A549 (cell line): ENCODE measurements at regions not wholly inside any gene's neighbourhood (a gene's known extent, or its start where the extent isn't known, plus 50 kb on each side); places are given as distances from the start of the nearest gene placed in this dataset.

ENCODE experiments used
- ATAC-seq, 2 experiments: fragments of 200-7000 bp in 1 of 2; fragments of >200 bp in 1 of 2; cut with Nextera tagmentation in 1 of 2; cut with Tn5 transposase in 1 of 2; 3 replicates each; pipeline versions ENCODE4 v1.8.0 to v1.9.1; 2018 to 2020; ENCODE audit warnings: mild to moderate bottlenecking in 1 of 2, moderate library complexity in 1 of 2
- CTCF ChIA-PET: fragments of 300-600 bp; sonication (Branson Sonifier 250); formaldehyde crosslinking; extraction: SDS; loops from one replicate; lab custom pipeline; 2021; ENCODE audit warnings: antibody characterized with exemption, inconsistent platforms; lab: Yijun Ruan, JAX
- POLR2A ChIA-PET: fragments of 350-600 bp; formaldehyde crosslinking; extraction: SDS; loops from one replicate; lab custom pipeline; 2021; ENCODE audit warnings: antibody characterized with exemption, inconsistent platforms; lab: Yijun Ruan, JAX
- DNase-seq, 2 experiments: peaks; one replicate each; pipeline versions ENCODE4 v3.0.0 to v3.0.0-alpha.2; 2011 to 2016; ENCODE audit warnings: low read depth in 1 of 2, low spot score in 1 of 2
- FAIRE-seq: peaks from 2 replicates; lab custom pipeline; 2011; peaks lifted over from hg19 to GRCh38; lab: Jason Lieb, UNC
- H3K27ac ChIP-seq, 2 experiments: fragments of >200 bp; sonication (Bioruptor Twin); formaldehyde crosslinking; 3 replicates each; pipeline ENCODE4 v1.5.1; 2016 to 2017
- H3K4me1 ChIP-seq: fragments of >200 bp; sonication (Bioruptor Twin); formaldehyde crosslinking; 3 replicates; pipeline ENCODE4 v1.6.1; 2016
- H3K4me2 ChIP-seq: fragments of >200 bp; sonication (Bioruptor Twin); formaldehyde crosslinking; 3 replicates; pipeline ENCODE4 v1.6.1; 2016
- H3K4me3 ChIP-seq: fragments of >200 bp; sonication (Bioruptor Twin); formaldehyde crosslinking; 3 replicates; pipeline ENCODE4 v1.5.1; 2016
- H3K9me3 ChIP-seq: fragments of >200 bp; sonication (Bioruptor Twin); formaldehyde crosslinking; 3 replicates; pipeline ENCODE4 v1.6.1; 2016
- ATOH8 ChIP-seq: fragments of 250-450 bp; sonication (Bioruptor Pico); IDR thresholded peaks from 2 replicates; pipeline ENCODE4 v1.5.0; 2020; ENCODE audit warnings: low read depth, mild to moderate bottlenecking, moderate library complexity
- BHLHE40 ChIP-seq: IDR thresholded peaks from 2 replicates; pipeline ENCODE4 v1.6.1; 2012; ENCODE audit warnings: low read depth, low read length, inconsistent platforms
- CBX8 ChIP-seq: fragments of 200-600 bp; sonication (generic); IDR thresholded peaks from 2 replicates; pipeline ENCODE4 v1.6.1; 2016
- CEBPB ChIP-seq, 2 experiments: fragments of >200 bp in 1 of 2; sonication (Bioruptor Twin) in 1 of 2; formaldehyde crosslinking in 1 of 2; IDR thresholded peaks; 2 replicates each; pipeline ENCODE4 v1.6.1; 2012 to 2016
- CHD4 ChIP-seq: fragments of 200-600 bp; sonication (generic); IDR thresholded peaks from 2 replicates; pipeline ENCODE4 v1.6.1; 2016; ENCODE audit warnings: antibody characterized with exemption, mild to moderate bottlenecking, borderline replicate concordance
- E2F6 ChIP-seq: IDR thresholded peaks from 2 replicates; pipeline ENCODE4 v1.6.1; 2012; ENCODE audit warnings: low read depth, borderline replicate concordance
- EHF ChIP-seq: fragments of 250-450 bp; sonication (Bioruptor Pico); IDR thresholded peaks from 2 replicates; pipeline ENCODE4 v1.5.0; 2020; ENCODE audit warnings: mild to moderate bottlenecking
- EP300 ChIP-seq, 2 experiments: fragments of >200 bp; sonication (Bioruptor Twin); formaldehyde crosslinking; IDR thresholded peaks; 2 replicates in 1 of 2; 3 replicates in 1 of 2; pipeline ENCODE4 v1.6.1; 2016 to 2017
- FOSB ChIP-seq: fragments of 250-450 bp; sonication (Bioruptor Pico); IDR thresholded peaks from 2 replicates; pipeline ENCODE4 v1.5.0; 2020; ENCODE audit warnings: mild to moderate bottlenecking, moderate library complexity
- GATA3 ChIP-seq: IDR thresholded peaks from 2 replicates; pipeline ENCODE4 v1.6.1; 2012; ENCODE audit warnings: borderline replicate concordance
- HDAC2 ChIP-seq: fragments of 200-600 bp; sonication (generic); IDR thresholded peaks from 2 replicates; pipeline ENCODE4 v1.6.1; 2016
- HEYL ChIP-seq: fragments of 250-450 bp; sonication (Bioruptor Pico); IDR thresholded peaks from 2 replicates; pipeline ENCODE4 v1.8.0; 2021; ENCODE audit warnings: mild to moderate bottlenecking, moderate library complexity
- HMGXB4 ChIP-seq: fragments of 250-450 bp; sonication (Bioruptor Pico); IDR thresholded peaks from 2 replicates; pipeline ENCODE4 v1.5.0; 2021; ENCODE audit warnings: mild to moderate bottlenecking, moderate library complexity, borderline replicate concordance
- KDM5A ChIP-seq: fragments of 200-600 bp; sonication (generic); IDR thresholded peaks from 2 replicates; pipeline ENCODE4 v1.6.1; 2016; ENCODE audit warnings: antibody characterized with exemption, mild to moderate bottlenecking
- MAX ChIP-seq: IDR thresholded peaks from 2 replicates; pipeline ENCODE4 v1.6.1; 2012
- MYC ChIP-seq: IDR thresholded peaks from 2 replicates; pipeline ENCODE4 v1.6.1; 2012; ENCODE audit warnings: mild to moderate bottlenecking, inconsistent platforms, low read length, improper control_type of control experiment, borderline replicate concordance
- NFE2L2 ChIP-seq: fragments of 150-350 bp; conservative IDR thresholded peaks from 2 replicates; pipeline ENCODE4 v1.6.1; 2014; ENCODE audit warnings: low read length
- NR3C1 ChIP-seq: fragments of >200 bp; sonication (Bioruptor Twin); formaldehyde crosslinking; IDR thresholded peaks from 3 replicates; pipeline ENCODE4 v1.6.1; 2017
- POLR2AphosphoS2 ChIP-seq: conservative IDR thresholded peaks from 2 replicates; pipeline ENCODE4 v1.6.1; 2012; ENCODE audit warnings: low read length, improper control_type of control experiment, inconsistent platforms
- RNF2 ChIP-seq: fragments of 200-600 bp; sonication (generic); IDR thresholded peaks from 2 replicates; pipeline ENCODE4 v1.6.1; 2016; ENCODE audit warnings: low read depth, mild to moderate bottlenecking, antibody characterized with exemption, moderate library complexity, borderline replicate concordance
- SREBF2 ChIP-seq: fragments of 450-650 bp; IDR thresholded peaks from 2 replicates; pipeline ENCODE4 v1.6.1; 2014; ENCODE audit warnings: mild to moderate bottlenecking, moderate library complexity
- TFCP2L1 ChIP-seq: fragments of 250-450 bp; sonication (Bioruptor Pico); IDR thresholded peaks from 2 replicates; pipeline ENCODE4 v1.5.0; 2021; ENCODE audit warnings: mild to moderate bottlenecking
- TP53 ChIP-seq: fragments of 250-450 bp; sonication (Bioruptor Pico); IDR thresholded peaks from 2 replicates; pipeline ENCODE4 v1.5.0; 2021; ENCODE audit warnings: mild to moderate bottlenecking, moderate library complexity
- ZFP36 ChIP-seq: fragments of 450-650 bp; IDR thresholded peaks from 2 replicates; pipeline ENCODE4 v1.6.1; 2014; ENCODE audit warnings: borderline replicate concordance; ENCODE audit not compliant: partially characterized antibody
- ZNF302 ChIP-seq: fragments of 250-450 bp; sonication (Bioruptor Pico); IDR thresholded peaks from 2 replicates; pipeline ENCODE4 v1.9.0; 2021; ENCODE audit warnings: inconsistent platforms, mild to moderate bottlenecking, moderate library complexity
- WGBS: methylation state at CpG from one replicate; pipeline ENCODE4 v1.1.6; 2017; ENCODE audit errors: missing lambda C conversion rate; 5-methylcytosine and 5-hydroxymethylcytosine counted together

GRCh38 chr1:60715970-60716369 lies 366.4 kb upstream of the NFIA start:
- no peak for FAIRE-seq
- TF ChIP-seq BHLHE40: no peak
- TF ChIP-seq KDM5A: no peak
- no peak for TF ChIP-seq CEBPB (IDR thresholded peaks at IDR 0.05)
- TF ChIP-seq SREBF2: no peak
- TF ChIP-seq MAX: no peak
- no peak for TF ChIP-seq TP53 (CRISPR knock-in tag)
- TF ChIP-seq TFCP2L1: no peak
- no peak for TF ChIP-seq ZNF302 (CRISPR knock-in tag)
- TF ChIP-seq POLR2AphosphoS2: no peak
- TF ChIP-seq CBX8: no peak
- no peak for TF ChIP-seq HDAC2
- no peak for TF ChIP-seq ATOH8 (CRISPR knock-in tag)
- no peak for TF ChIP-seq HEYL (CRISPR knock-in tag)
- no peak for TF ChIP-seq MYC
- TF ChIP-seq, all 56 proteins: peak for 0
- no peak overlapping the region for H3K4me2 ChIP-seq
- no peaks in the 10 kb centered on the region for H3K4me1 ChIP-seq
- POLR2A ChIA-PET: no interaction called here
- no peak overlapping the region for H3K27ac ChIP-seq
- DNase-seq: no peak
- CTCF ChIA-PET: no interaction called here
- H3K9me3 ChIP-seq: no peaks in the 10 kb centered on the region
- no peak for ATAC-seq
- no peak overlapping the region for H3K4me3 ChIP-seq

GRCh38 chr1:60709426-60709825 lies 372.9 kb upstream of the NFIA start:
- Histone ChIP-seq H3K4me2 (no peak overlapping the region), H3K27ac (no peak overlapping the region), H3K4me1 (no peaks in the 10 kb centered on the region), H3K4me3 (no peak overlapping the region), H3K9me3 (no peaks in the 10 kb centered on the region; the same call in 2 of the 3 replicates)
- no peak for DNase-seq
- FAIRE-seq: no peak
- TF ChIP-seq NR3C1 (no peak), E2F6 (no peak), NFE2L2 (no peak), ZFP36 (no peak), POLR2AphosphoS2 (no peak), FOSB (CRISPR knock-in tag) (no peak), EP300 (IDR thresholded peaks at IDR 0.05) (no peak), EHF (CRISPR knock-in tag) (no peak), HMGXB4 (CRISPR knock-in tag) (no peak), RNF2 (no peak)
- CTCF ChIA-PET: no interaction called here
- POLR2A ChIA-PET: no interaction called here
- ATAC-seq: no peak

GRCh38 chr1:60705026-60705425 lies 377.3 kb upstream of the NFIA start:
- Histone ChIP-seq H3K27ac (no peak overlapping the region), H3K4me3 (no peak overlapping the region), H3K9me3 (no peaks in the 10 kb centered on the region; the same call in 2 of the 3 replicates), H3K4me1 (no peaks in the 10 kb centered on the region), H3K4me2 (no peak overlapping the region)
- DNase-seq (no peak), FAIRE-seq (no peak), ATAC-seq (no peak)
- ChIA-PET POLR2A (no interaction called here), CTCF (no interaction called here)
- TF ChIP-seq GATA3 (no peak), CHD4 (no peak), EHF (CRISPR knock-in tag) (no peak)
- 0% methylated on average over 2 of the region's 2 CpGs for WGBS
